HL-60 (cell line): ENCODE measurements at regions not wholly inside any gene's neighbourhood (a gene's known extent, or its start where the extent isn't known, plus 50 kb on each side); places are given as distances from the start of the nearest gene placed in this dataset.

Experiments used
- DNase-seq, 2 experiments: peaks; one replicate each; pipeline ENCODE4 v3.0.0-alpha.2; 2010 to 2020; ENCODE audit warnings: low read depth in 1 of 2, low spot score in 1 of 2
- H3K27ac ChIP-seq: fragments of 250-450 bp; sonication (Bioruptor Pico); replicated peaks from 2 replicates; pipeline ENCODE4 v1.5.1; 2020; ENCODE audit warnings: mild to moderate bottlenecking, moderate library complexity
- H3K27me3 ChIP-seq: fragments of 250-450 bp; sonication (Bioruptor Pico); 2 replicates; pipeline ENCODE4 v1.5.1; 2021; ENCODE audit warnings: mild to moderate bottlenecking, moderate library complexity; ENCODE audit not compliant: insufficient read depth, poor library complexity, severe bottlenecking
- H3K4me3 ChIP-seq: replicated peaks from 2 replicates; pipeline ENCODE4 v1.5.1; 2011; ENCODE audit warnings: mild to moderate bottlenecking, control low read depth, low read length; ENCODE audit not compliant: insufficient read depth
- GABPA ChIP-seq: IDR thresholded peaks from 2 replicates; pipeline ENCODE4 v1.6.1; 2012; ENCODE audit warnings: low read depth
- POLR2AphosphoS5 ChIP-seq: IDR thresholded peaks from 2 replicates; pipeline ENCODE4 v1.6.1; 2012; ENCODE audit warnings: low read depth
- SPI1 ChIP-seq: IDR thresholded peaks from 2 replicates; pipeline ENCODE4 v1.6.1; 2012; ENCODE audit warnings: low read depth, mild to moderate bottlenecking, borderline replicate concordance
- TF ChIP-seq, protein P1 (sequence below): IDR thresholded peaks from 2 replicates; pipeline ENCODE4 v1.6.1; 2012; ENCODE audit warnings: low read depth; ENCODE audit not compliant: insufficient replicate concordance
- TF ChIP-seq, protein P2 (sequence below): IDR thresholded peaks from one replicate; pipeline ENCODE4 v1.5.1; 2011; ENCODE audit warnings: low read length, control low read depth, inconsistent platforms; ENCODE audit not compliant: insufficient read depth

DNA sequence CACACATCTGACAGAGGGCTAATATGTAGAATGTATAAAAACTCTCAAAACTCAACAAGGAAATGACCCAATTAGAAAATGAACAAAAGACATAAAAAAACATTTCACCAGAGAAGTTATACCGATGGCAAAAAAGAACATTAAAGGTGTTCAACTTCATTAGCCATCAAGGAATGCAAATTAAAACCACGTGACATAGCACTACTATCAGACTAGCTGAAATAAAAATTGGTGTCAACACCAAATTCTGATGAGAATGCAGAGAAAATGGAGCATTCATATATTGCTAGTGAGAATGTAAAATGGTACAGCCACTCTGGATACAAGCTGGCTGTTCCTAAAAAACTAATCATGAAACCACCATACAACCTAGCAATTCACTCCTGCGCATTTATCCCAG is 128.0 kb downstream of the INSIG2 start:
- peaks cover 20% of the 10 kb centered on the region for H3K27me3 ChIP-seq
- TF ChIP-seq, protein P1, sequence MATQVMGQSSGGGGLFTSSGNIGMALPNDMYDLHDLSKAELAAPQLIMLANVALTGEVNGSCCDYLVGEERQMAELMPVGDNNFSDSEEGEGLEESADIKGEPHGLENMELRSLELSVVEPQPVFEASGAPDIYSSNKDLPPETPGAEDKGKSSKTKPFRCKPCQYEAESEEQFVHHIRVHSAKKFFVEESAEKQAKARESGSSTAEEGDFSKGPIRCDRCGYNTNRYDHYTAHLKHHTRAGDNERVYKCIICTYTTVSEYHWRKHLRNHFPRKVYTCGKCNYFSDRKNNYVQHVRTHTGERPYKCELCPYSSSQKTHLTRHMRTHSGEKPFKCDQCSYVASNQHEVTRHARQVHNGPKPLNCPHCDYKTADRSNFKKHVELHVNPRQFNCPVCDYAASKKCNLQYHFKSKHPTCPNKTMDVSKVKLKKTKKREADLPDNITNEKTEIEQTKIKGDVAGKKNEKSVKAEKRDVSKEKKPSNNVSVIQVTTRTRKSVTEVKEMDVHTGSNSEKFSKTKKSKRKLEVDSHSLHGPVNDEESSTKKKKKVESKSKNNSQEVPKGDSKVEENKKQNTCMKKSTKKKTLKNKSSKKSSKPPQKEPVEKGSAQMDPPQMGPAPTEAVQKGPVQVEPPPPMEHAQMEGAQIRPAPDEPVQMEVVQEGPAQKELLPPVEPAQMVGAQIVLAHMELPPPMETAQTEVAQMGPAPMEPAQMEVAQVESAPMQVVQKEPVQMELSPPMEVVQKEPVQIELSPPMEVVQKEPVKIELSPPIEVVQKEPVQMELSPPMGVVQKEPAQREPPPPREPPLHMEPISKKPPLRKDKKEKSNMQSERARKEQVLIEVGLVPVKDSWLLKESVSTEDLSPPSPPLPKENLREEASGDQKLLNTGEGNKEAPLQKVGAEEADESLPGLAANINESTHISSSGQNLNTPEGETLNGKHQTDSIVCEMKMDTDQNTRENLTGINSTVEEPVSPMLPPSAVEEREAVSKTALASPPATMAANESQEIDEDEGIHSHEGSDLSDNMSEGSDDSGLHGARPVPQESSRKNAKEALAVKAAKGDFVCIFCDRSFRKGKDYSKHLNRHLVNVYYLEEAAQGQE, result no peak
- TF ChIP-seq GABPA (no peak), SPI1 (no peak), POLR2AphosphoS5 (no peak)
- TF ChIP-seq, protein P2, sequence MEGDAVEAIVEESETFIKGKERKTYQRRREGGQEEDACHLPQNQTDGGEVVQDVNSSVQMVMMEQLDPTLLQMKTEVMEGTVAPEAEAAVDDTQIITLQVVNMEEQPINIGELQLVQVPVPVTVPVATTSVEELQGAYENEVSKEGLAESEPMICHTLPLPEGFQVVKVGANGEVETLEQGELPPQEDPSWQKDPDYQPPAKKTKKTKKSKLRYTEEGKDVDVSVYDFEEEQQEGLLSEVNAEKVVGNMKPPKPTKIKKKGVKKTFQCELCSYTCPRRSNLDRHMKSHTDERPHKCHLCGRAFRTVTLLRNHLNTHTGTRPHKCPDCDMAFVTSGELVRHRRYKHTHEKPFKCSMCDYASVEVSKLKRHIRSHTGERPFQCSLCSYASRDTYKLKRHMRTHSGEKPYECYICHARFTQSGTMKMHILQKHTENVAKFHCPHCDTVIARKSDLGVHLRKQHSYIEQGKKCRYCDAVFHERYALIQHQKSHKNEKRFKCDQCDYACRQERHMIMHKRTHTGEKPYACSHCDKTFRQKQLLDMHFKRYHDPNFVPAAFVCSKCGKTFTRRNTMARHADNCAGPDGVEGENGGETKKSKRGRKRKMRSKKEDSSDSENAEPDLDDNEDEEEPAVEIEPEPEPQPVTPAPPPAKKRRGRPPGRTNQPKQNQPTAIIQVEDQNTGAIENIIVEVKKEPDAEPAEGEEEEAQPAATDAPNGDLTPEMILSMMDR, result no peak
- H3K27ac ChIP-seq, result no peak overlapping the region
- no peak overlapping the region for H3K4me3 ChIP-seq
- no peak for DNase-seq

- DNase-seq, result no peak
- Histone ChIP-seq H3K4me3 (no peak overlapping the region), H3K27me3 (peaks cover 13% of the 10 kb centered on the region), H3K27ac (no peak overlapping the region)
- no peak for TF ChIP-seq GABPA
- TF ChIP-seq, protein P1, result no peak
- TF ChIP-seq, protein P2, result no peak
- TF ChIP-seq POLR2AphosphoS5, result no peak
- TF ChIP-seq SPI1, result no peak
These were observed 121.5 kb downstream of the INSIG2 start for GRCh38 chr2:118209727-118210126.

GRCh38 chr2:118207889-118208288 is 119.6 kb downstream of the INSIG2 start:
- Histone ChIP-seq H3K27me3 (peaks cover 13% of the 10 kb centered on the region), H3K4me3 (no peak overlapping the region), H3K27ac (no peak overlapping the region)
- TF ChIP-seq SPI1 (no peak), GABPA (no peak), POLR2AphosphoS5 (no peak)
- TF ChIP-seq, protein P2, result no peak
- TF ChIP-seq, protein P1, result no peak
- no peak for DNase-seq
